ENCODE measurements at regions not wholly inside any gene's neighbourhood (a gene's known extent, or its start where the extent isn't known, plus 50 kb on each side); places are given as distances from the start of the nearest gene placed in this dataset.

- H3K27me3 ChIP-seq: no peaks in the 10 kb centered on the region
- no peak overlapping the region for H3K27ac ChIP-seq
- TF ChIP-seq, protein P1, sequence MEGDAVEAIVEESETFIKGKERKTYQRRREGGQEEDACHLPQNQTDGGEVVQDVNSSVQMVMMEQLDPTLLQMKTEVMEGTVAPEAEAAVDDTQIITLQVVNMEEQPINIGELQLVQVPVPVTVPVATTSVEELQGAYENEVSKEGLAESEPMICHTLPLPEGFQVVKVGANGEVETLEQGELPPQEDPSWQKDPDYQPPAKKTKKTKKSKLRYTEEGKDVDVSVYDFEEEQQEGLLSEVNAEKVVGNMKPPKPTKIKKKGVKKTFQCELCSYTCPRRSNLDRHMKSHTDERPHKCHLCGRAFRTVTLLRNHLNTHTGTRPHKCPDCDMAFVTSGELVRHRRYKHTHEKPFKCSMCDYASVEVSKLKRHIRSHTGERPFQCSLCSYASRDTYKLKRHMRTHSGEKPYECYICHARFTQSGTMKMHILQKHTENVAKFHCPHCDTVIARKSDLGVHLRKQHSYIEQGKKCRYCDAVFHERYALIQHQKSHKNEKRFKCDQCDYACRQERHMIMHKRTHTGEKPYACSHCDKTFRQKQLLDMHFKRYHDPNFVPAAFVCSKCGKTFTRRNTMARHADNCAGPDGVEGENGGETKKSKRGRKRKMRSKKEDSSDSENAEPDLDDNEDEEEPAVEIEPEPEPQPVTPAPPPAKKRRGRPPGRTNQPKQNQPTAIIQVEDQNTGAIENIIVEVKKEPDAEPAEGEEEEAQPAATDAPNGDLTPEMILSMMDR (IDR thresholded peaks at IDR 0.05): no peak
- H3K4me3 ChIP-seq (ENCODE audit: low read depth in 1 of 2, low read length in 1 of 2): no peak overlapping the region
- H3K9me3 ChIP-seq: no peaks in the 10 kb centered on the region
- H3K36me3 ChIP-seq: no peaks in the 10 kb centered on the region
- no peaks in the 10 kb centered on the region for H3K4me1 ChIP-seq (ENCODE audit: control insufficient read depth in 1 of 2, insufficient read depth in 1 of 2, low read depth in 1 of 2, low read length in 1 of 2)
Observed at GRCh38 chr5:130528474-130528873, 624.2 kb downstream of the CHSY3 start.

DNA sequence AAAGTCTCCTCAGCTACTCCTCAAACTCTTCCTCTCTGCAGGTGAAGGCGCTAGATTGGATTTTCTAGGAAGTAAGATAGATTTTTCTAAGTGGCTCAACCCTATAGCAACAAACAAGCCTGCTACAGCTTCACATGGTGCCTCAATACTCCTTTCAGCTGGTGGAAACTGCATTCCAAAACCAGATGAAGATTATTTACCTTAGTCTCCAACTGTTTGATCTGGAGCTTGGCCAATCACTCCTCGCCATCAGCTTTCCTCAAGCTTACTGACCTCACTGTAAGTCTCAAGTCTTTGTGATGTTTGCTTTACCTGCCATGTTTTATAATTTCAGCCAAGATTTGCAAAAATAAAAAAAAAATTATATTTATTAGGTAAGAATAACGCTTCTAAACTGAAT lies 622.4 kb downstream of the CHSY3 start:
- Histone ChIP-seq H3K4me1 (ENCODE audit: control insufficient read depth in 1 of 2, insufficient read depth in 1 of 2, low read depth in 1 of 2, low read length in 1 of 2) (no peaks in the 10 kb centered on the region), H3K27ac (no peak overlapping the region), H3K4me3 (ENCODE audit: low read depth in 1 of 2, low read length in 1 of 2) (no peak overlapping the region), H3K27me3 (no peaks in the 10 kb centered on the region), H3K9me3 (no peaks in the 10 kb centered on the region), H3K36me3 (no peaks in the 10 kb centered on the region)
- TF ChIP-seq, protein P1 (IDR thresholded peaks at IDR 0.05): no peak

DNA sequence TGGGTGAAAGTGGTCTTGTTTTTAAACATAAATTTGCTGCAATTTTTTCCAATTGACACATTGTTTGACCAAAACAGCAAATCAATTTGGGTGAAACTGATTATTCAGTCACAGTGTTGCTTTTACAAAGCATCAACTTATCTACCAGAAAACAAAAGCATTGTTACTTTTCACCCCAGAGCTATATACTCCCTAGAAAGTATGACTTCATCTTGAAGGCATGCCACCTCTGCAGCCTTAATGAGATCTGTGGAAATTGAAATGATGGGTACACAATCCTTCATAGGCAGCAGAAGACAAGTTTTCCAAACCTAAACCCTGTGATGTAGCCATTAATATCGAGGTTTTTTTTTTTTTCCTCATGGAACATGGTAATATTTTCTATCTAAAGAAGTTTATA lies 615.9 kb downstream of the CHSY3 start:
- Histone ChIP-seq H3K36me3 (no peaks in the 10 kb centered on the region), H3K4me1 (ENCODE audit: control insufficient read depth in 1 of 2, insufficient read depth in 1 of 2, low read depth in 1 of 2, low read length in 1 of 2) (no peaks in the 10 kb centered on the region), H3K9me3 (no peaks in the 10 kb centered on the region), H3K4me3 (ENCODE audit: low read depth in 1 of 2, low read length in 1 of 2) (no peak overlapping the region), H3K27me3 (no peaks in the 10 kb centered on the region), H3K27ac (no peak overlapping the region)
- TF ChIP-seq, protein P1 (IDR thresholded peaks at IDR 0.05): no peak

DNA sequence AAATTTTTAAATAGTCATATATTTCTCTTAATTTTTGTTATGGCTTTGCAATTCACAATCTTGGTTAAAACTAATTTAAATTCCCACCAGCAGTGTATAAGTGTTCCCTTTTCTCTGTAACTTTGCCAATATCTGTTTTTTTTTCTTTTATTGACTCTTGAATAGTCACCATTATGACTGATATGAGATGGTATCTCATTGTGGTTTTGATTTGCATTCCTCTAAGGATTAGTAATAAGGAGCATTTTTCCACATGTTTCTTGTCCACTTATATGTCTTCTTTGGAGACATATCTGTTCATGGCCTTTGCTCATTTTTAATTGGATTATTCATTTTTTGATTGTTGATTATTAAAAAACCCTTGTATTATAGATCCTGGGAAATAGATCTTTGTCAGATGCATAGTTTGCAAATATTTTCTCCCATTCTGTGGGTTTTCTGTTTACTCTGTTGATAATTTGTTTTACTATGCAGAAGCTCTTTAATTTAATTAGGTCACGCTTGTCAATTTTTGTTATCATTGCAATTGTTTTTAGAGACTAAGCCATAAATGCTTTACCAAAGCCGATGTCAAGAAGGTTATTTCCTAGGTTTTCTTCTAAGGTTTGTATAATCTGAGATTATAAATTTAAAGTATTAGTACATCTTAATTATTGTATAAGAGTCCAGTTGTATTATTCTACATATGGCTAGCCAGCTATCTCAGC lies 610.9 kb downstream of the CHSY3 start:
- Histone ChIP-seq H3K27ac (no peak overlapping the region), H3K4me1 (ENCODE audit: control insufficient read depth in 1 of 2, insufficient read depth in 1 of 2, low read depth in 1 of 2, low read length in 1 of 2) (no peaks in the 10 kb centered on the region)
- TF ChIP-seq, protein P1 (IDR thresholded peaks at IDR 0.05): no peak

GRCh38 chr5:130502702-130503101 lies 598.4 kb downstream of the CHSY3 start:
- H3K4me1 ChIP-seq (ENCODE audit: control insufficient read depth in 1 of 2, insufficient read depth in 1 of 2, low read depth in 1 of 2, low read length in 1 of 2): no peaks in the 10 kb centered on the region
- no peaks in the 10 kb centered on the region for H3K9me3 ChIP-seq
- H3K27me3 ChIP-seq: no peaks in the 10 kb centered on the region
- no peak overlapping the region for H3K27ac ChIP-seq
- TF ChIP-seq, protein P1 (IDR thresholded peaks at IDR 0.05): no peak
- H3K4me3 ChIP-seq (ENCODE audit: low read depth in 1 of 2, low read length in 1 of 2): no peak overlapping the region
- no peaks in the 10 kb centered on the region for H3K36me3 ChIP-seq

More for the DNA sequence above, 610.9 kb downstream of the CHSY3 start:
- Histone ChIP-seq H3K9me3 (no peaks in the 10 kb centered on the region), H3K4me3 (ENCODE audit: low read depth in 1 of 2, low read length in 1 of 2) (no peak overlapping the region), H3K27me3 (no peaks in the 10 kb centered on the region), H3K36me3 (no peaks in the 10 kb centered on the region)

Measured in neutrophil (primary cell).